GM19468 (cell line): ENCODE measurements at regions not wholly inside any gene's neighbourhood (a gene's known extent, or its start where the extent isn't known, plus 50 kb on each side); places are given as distances from the start of the nearest gene placed in this dataset.
"Not testable (repeated sequence)": the region's sequence is repeated elsewhere in the genome, so short reads cannot be mapped to it uniquely, and the experiment has no call there.

ENCODE experiments used
- ATAC-seq: cut with Tn5 transposase; IDR thresholded peaks from one replicate; pipeline ENCODE4 v1.9.1; 2021; ENCODE audit warnings: mild to moderate bottlenecking, moderate library complexity, moderate number of reproducible peaks; ENCODE audit not compliant: unreplicated experiment; ENCODE audit errors: extremely low read depth

- no peak for ATAC-seq
Measured at GRCh38 chr5:159797261-159797970, 118.9 kb upstream of the ADRA1B start.

GRCh38 chr5:159799701-159800100 is 116.6 kb upstream of the ADRA1B start:
- ATAC-seq = no peak

GRCh38 chr5:159800131-159800840 is 116.0 kb upstream of the ADRA1B start:
- ATAC-seq = no peak

GRCh38 chr5:159801303-159801702 is 115.0 kb upstream of the ADRA1B start:
- ATAC-seq = no peak

- ATAC-seq = no peak
Measured at GRCh38 chr5:159802661-159803060, 113.6 kb upstream of the ADRA1B start.

- no peak for ATAC-seq
Measured at GRCh38 chr5:159804121-159804520, 112.2 kb upstream of the ADRA1B start.

- ATAC-seq = no peak
Measured at GRCh38 chr5:159805021-159805420, 111.3 kb upstream of the ADRA1B start.

- not testable (repeated sequence) for ATAC-seq
Measured at GRCh38 chr5:159807135-159807534, 109.1 kb upstream of the ADRA1B start.

- no peak for ATAC-seq
Measured at GRCh38 chr5:159807586-159807985, 108.7 kb upstream of the ADRA1B start.

GRCh38 chr5:159811712-159812111 is 104.6 kb upstream of the ADRA1B start:
- ATAC-seq = no peak

- not testable (repeated sequence) for ATAC-seq
Measured at GRCh38 chr5:159812759-159813158, 103.5 kb upstream of the ADRA1B start.

GRCh38 chr5:159814222-159814621 is 102.1 kb upstream of the ADRA1B start:
- ATAC-seq = no peak

GRCh38 chr5:159814805-159815585 is 101.3 kb upstream of the ADRA1B start:
- no peak for ATAC-seq

- ATAC-seq = no peak
Measured at GRCh38 chr5:159817262-159818029, 98.8 kb upstream of the ADRA1B start.

- ATAC-seq = no peak
Measured at GRCh38 chr5:159819591-159820411, 96.5 kb upstream of the ADRA1B start.

- ATAC-seq = no peak
Measured at GRCh38 chr5:159820692-159821091, 95.6 kb upstream of the ADRA1B start.

GRCh38 chr5:159821461-159821940 is 94.8 kb upstream of the ADRA1B start:
- ATAC-seq = no peak

- no peak for ATAC-seq
Measured at GRCh38 chr5:159824188-159825161, 91.8 kb upstream of the ADRA1B start.
